OCI-M1 (cell line): ENCODE measurements at regions not wholly inside any gene's neighbourhood (a gene's known extent, or its start where the extent isn't known, plus 50 kb on each side); places are given as distances from the start of the nearest gene placed in this dataset.

ENCODE experiments used
- DNase-seq: peaks from one replicate; lab custom pipeline; 2025; lab: John Stamatoyannopoulos, UW

- DNase-seq, result no peak
These were observed 942.4 kb upstream of the PRR20A start for GRCh38 chr13:56198350-56198749.

- DNase-seq, result no peak
These were observed 938.9 kb upstream of the PRR20A start for GRCh38 chr13:56201834-56202233.

- no peak for DNase-seq
These were observed 924.5 kb upstream of the PRR20A start for GRCh38 chr13:56216221-56216620.

GRCh38 chr13:56247692-56248091 is 893.0 kb upstream of the PRR20A start:
- no peak for DNase-seq

GRCh38 chr13:56271686-56272085 is 869.0 kb upstream of the PRR20A start:
- DNase-seq, result no peak

GRCh38 chr13:56283262-56283828 is 857.4 kb upstream of the PRR20A start:
- DNase-seq, result no peak

GRCh38 chr13:56299650-56300049 is 841.1 kb upstream of the PRR20A start:
- no peak for DNase-seq

GRCh38 chr13:56314765-56315164 is 826.0 kb upstream of the PRR20A start:
- no peak for DNase-seq

- DNase-seq, result no peak
These were observed 822.9 kb upstream of the PRR20A start for GRCh38 chr13:56317841-56318240.

GRCh38 chr13:56332671-56333070 is 808.0 kb upstream of the PRR20A start:
- peak; percentile 82 for DNase-seq

GRCh38 chr13:56335775-56336174 is 804.9 kb upstream of the PRR20A start:
- no peak for DNase-seq

- DNase-seq, result no peak
These were observed 802.3 kb upstream of the PRR20A start for GRCh38 chr13:56338421-56338820.

GRCh38 chr13:56347014-56347413 is 793.7 kb upstream of the PRR20A start:
- DNase-seq, result no peak

- DNase-seq, result no peak
These were observed 790.9 kb upstream of the PRR20A start for GRCh38 chr13:56349866-56350265.

- no peak for DNase-seq
These were observed 789.7 kb upstream of the PRR20A start for GRCh38 chr13:56351041-56351440.

- peak; percentile 5 for DNase-seq
These were observed 788.4 kb upstream of the PRR20A start for GRCh38 chr13:56352361-56352760.

- DNase-seq, result no peak
These were observed 787.8 kb upstream of the PRR20A start for GRCh38 chr13:56352901-56353300.

- DNase-seq, result no peak
These were observed 784.0 kb upstream of the PRR20A start for GRCh38 chr13:56356690-56357089.

GRCh38 chr13:56378566-56378965 is 762.2 kb upstream of the PRR20A start:
- DNase-seq, result no peak

- no peak for DNase-seq
These were observed 747.2 kb upstream of the PRR20A start for GRCh38 chr13:56393549-56393948.

GRCh38 chr13:56396318-56396717 is 744.4 kb upstream of the PRR20A start:
- no peak for DNase-seq

GRCh38 chr13:56400774-56401173 is 739.9 kb upstream of the PRR20A start:
- no peak for DNase-seq

GRCh38 chr13:56412856-56413255 is 727.9 kb upstream of the PRR20A start:
- no peak for DNase-seq

GRCh38 chr13:56424246-56424645 is 716.5 kb upstream of the PRR20A start:
- no peak for DNase-seq
